Caki2 (cell line): ENCODE measurements at regions not wholly inside any gene's neighbourhood (a gene's known extent, or its start where the extent isn't known, plus 50 kb on each side); places are given as distances from the start of the nearest gene placed in this dataset.

Experiments
- DNase-seq: peaks from one replicate; pipeline ENCODE4 v3.0.0-alpha.2; 2015; ENCODE audit warnings: low read depth
- in situ Hi-C: cut with HindIII; loops from 2 replicates; pipeline ENCODE4 v1.10.0; 2016; ENCODE audit warnings: low sequenced_read_pairs, low pct_unique_long_range_greater_than_20kb, mixed read lengths

GRCh38 chr11:70607561-70607960 lies 209.2 kb downstream of the CTTN start:
- DNase-seq = no peak
- in situ Hi-C loops = no loop called here

DNA sequence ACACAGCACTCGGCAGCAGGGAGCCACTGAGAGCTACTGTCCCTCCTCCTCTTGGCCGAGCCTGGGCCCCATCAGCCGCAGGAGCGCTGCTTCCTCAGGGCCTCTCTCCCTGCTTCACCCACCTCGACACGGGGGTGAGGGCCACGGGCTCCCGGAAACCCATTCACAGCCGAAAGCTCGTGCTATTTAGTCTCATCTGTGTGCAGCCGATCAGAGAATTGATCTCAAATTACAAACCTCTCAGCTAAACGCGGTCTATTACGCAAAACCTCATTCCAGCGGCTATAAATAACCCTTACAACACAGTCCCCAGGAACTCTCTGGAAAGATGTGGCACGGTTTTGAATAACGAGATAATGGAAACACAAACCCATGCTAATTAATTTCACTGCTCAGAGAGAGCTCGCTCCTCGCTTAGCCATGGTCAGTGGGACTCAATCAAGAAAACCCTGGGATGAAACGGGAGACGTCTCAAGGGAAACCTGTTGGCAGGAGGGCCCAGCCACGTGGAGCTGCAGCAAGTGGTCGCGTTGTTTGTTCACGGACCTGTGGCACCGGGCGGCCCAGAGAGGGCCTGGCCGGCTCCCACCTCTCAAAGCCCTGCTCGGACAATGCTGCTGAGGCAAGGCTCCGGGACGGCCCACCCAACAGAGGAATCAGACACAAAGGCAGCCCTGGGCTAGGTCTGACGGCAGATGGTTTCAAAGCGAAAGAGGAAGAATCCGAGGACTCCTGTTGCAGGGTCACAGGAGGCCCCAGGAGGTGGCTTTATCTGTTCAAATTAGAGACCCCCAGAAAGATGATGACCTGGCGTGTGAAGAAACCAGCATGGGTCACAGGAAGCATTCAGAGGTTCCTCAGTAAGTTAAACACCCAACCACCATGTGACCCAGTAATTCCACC lies 210.5 kb downstream of the CTTN start:
- no peak for DNase-seq
- in situ Hi-C loops = no loop called here

DNA sequence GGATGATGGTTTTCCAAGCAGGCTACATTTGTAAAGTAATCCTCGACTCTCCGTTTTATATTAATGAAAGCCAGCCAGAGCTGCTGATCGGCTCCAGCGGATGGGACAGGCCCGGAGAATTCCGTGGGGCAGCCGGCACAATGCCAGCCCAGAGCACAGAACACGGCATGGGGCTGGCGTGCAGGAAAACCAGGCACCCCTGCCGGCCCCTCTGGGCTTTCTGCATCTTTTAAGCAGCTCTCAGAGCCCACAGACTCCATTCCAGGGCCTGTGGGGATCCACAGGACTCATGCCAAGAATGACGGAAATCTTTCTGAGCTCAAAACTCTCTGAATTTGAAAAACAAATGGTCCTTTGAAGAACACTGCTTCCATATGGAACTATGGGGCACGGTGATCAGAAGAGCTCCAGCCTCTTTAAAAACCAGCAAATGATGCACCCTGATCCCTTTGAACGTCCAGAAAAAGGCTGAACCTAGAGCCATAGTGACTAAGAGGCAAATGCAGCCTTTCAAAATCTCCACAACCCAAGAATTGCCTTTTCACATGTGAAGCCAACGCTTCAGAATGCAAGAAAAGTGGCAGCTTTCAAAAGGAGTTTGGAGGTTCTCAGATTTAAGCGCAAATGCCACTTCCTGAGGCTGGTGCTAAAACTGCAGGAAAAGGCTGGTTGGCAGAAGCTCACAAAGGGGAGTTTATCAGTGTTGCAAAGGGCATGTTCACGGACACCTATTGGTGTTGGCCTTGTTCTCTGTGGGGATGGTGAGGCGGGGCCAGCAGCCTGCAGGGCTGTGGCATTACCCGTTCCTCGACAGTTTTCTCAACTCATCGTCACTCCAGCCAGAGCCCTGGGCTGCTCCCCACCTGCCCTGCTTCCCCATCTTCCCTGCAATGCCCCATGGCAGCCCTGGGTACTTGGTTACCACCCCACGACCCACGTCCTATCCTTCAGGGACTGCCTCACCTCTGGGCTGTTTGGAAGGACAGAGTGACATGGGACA lies 212.5 kb downstream of the CTTN start:
- in situ Hi-C loops = no loop called here
- DNase-seq = no peak

GRCh38 chr11:70611821-70612220 lies 213.5 kb downstream of the CTTN start:
- in situ Hi-C loops = no loop called here
- no peak for DNase-seq

DNA sequence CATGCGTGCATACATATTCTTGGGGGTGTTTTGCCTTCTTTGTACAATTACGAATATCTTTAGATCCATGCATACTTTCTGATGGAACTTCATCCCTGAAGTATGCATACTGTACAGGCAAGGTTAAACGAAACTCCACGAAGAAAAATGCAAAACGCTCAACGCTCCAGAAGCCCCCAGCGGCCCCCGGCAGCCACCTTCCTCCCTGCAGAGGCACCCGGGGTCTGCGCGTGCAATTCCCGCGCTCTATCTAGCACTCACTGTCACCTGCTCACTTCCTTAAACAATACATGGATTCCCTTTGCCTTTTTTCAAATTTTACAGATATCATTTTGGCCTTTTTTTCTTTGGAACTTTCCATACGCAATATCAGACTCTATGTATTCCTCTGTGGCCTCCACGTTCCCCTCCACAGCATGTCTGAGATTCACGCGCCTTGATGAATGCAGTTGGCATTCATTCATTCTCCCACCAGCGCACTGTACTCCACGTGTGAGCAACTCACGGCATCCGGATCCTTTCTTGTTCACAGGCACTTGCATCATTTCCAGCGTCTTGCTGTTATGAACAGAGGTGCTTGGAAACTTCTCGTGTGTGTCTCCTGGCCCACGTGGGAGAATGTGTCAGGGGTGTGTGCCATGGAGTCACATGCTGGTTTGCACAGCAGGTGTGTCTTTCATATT lies 214.3 kb downstream of the CTTN start:
- in situ Hi-C loops = no loop called here
- no peak for DNase-seq

- DNase-seq = no peak
- in situ Hi-C loops = no loop called here
Measured at GRCh38 chr11:70614034-70614681, 215.8 kb downstream of the CTTN start.

GRCh38 chr11:70615036-70615875 lies 216.9 kb downstream of the CTTN start:
- no peak for DNase-seq
- in situ Hi-C loops = no loop called here

GRCh38 chr11:70616317-70616716 lies 218.0 kb downstream of the CTTN start:
- no peak for DNase-seq
- in situ Hi-C loops = no loop called here

- in situ Hi-C loops = no loop called here
Measured at GRCh38 chr11:70616938-70617654, 218.8 kb downstream of the CTTN start.

GRCh38 chr11:70618431-70619101 lies 220.2 kb downstream of the CTTN start:
- DNase-seq = no peak
- in situ Hi-C loops = no loop called here

More at GRCh38 chr11:70616938-70617654, 218.8 kb downstream of the CTTN start:
- no peak for DNase-seq

GRCh38 chr11:70619591-70619990 lies 221.3 kb downstream of the CTTN start:
- in situ Hi-C loops = no loop called here
- no peak for DNase-seq

DNA sequence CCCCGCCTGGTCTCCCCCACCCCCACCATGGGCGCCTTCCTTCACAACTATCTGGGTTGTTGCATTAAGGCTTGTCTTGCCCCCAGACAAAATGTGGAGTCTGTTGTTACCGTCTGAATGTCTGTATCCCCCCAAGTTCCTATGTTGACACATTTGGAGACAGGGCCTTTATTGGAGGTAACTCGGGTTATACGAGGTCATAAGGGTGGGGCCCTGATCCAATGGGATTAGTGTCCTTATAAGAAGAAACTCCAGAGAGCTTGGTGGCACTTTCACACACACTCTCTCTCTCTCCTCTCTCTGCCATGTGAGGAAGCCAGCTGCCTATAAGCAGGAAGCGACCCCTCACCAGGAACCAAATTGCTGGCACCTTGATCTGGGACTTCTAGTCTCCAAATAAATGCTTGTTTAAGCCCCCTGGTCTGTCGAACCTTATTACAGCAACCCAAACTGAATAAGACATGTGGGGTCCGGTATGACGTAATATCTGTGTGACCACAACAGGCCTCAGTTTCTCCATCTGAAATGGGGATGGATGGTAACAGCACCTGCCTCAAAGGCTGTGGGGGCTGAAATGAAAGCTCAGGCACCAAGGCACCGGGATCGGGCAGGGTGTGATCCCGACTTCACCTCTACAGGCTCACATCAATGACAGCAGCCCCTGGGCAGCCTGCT lies 222.3 kb downstream of the CTTN start:
- in situ Hi-C loops = no loop called here
- DNase-seq = no peak

GRCh38 chr11:70621241-70621640 lies 222.9 kb downstream of the CTTN start:
- DNase-seq = no peak
- in situ Hi-C loops = no loop called here

DNA sequence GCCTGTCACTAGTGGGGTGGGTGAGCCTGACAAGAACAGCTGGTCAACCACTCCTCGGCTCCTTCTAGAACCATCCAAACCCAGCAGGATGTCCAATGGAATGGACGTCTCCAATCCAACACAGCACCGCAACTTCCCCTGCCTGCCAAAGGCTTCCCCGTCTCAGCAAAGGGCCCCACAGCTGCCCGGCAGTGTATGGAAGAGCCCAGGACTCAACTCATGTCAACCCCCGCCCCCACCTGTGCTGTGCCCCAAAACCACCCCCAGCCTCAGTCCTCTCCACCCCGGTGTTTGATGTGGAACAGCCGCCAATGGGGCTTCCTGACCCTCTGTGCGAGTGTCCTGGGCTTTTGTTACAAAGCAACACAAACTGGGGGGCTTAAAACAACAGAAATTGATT lies 223.8 kb downstream of the CTTN start:
- in situ Hi-C loops = no loop called here
- DNase-seq = no peak

GRCh38 chr11:70623906-70624597 lies 225.7 kb downstream of the CTTN start:
- in situ Hi-C loops = no loop called here
- DNase-seq = no peak
